H1 (cell line): ENCODE measurements at regions not wholly inside any gene's neighbourhood (a gene's known extent, or its start where the extent isn't known, plus 50 kb on each side); places are given as distances from the start of the nearest gene placed in this dataset.

ENCODE experiments used
- CTCF ChIA-PET: fragments of 300-600 bp; sonication (Branson Sonifier 250); formaldehyde crosslinking; loops from one replicate; lab custom pipeline; 2021; ENCODE audit not compliant: partially characterized antibody; lab: Charles Lee
- POLR2A ChIA-PET: fragments of 300-600 bp; sonication (Branson Sonifier 250); formaldehyde crosslinking; loops from one replicate; lab custom pipeline; 2021; ENCODE audit warnings: inconsistent platforms; ENCODE audit not compliant: partially characterized antibody; lab: Charles Lee
- DNase-seq, 2 experiments: peaks; one replicate each; pipeline versions ENCODE4 v3.0.0 to v3.0.0-alpha.2; 2010 to 2022; ENCODE audit warnings: low spot score in 2 of 2, low read depth in 1 of 2, mixed read lengths in 1 of 2
- FAIRE-seq: peaks from 2 replicates; lab custom pipeline; 2011; peaks lifted over from hg19 to GRCh38; lab: Jason Lieb, UNC
- H2AFZ ChIP-seq: 2 replicates; pipeline ENCODE4 v1.8.1; 2012; ENCODE audit warnings: low read length, inconsistent platforms
- H2AK5ac ChIP-seq: 2 replicates; pipeline ENCODE4 v1.6.1; 2013; ENCODE audit warnings: low read depth, low read length
- H2BK120ac ChIP-seq: replicated peaks from 2 replicates; pipeline ENCODE3; 2013; ENCODE audit warnings: low read depth, low read length, inconsistent platforms
- H2BK12ac ChIP-seq: 2 replicates; pipeline ENCODE4 v1.6.1; 2013; ENCODE audit warnings: low read depth, low read length
- H2BK15ac ChIP-seq: 2 replicates; pipeline ENCODE4 v1.6.1; 2013; ENCODE audit warnings: low read length
- H2BK20ac ChIP-seq: 2 replicates; pipeline ENCODE4 v1.6.1; 2013; ENCODE audit warnings: low read length
- H2BK5ac ChIP-seq: 2 replicates; pipeline ENCODE4 v1.6.1; 2013; ENCODE audit warnings: low read depth, low read length
- H3K14ac ChIP-seq: 2 replicates; pipeline ENCODE4 v1.6.1; 2013; ENCODE audit warnings: inconsistent platforms; ENCODE audit not compliant: insufficient read length
- H3K18ac ChIP-seq: 2 replicates; pipeline ENCODE4 v1.6.1; 2013; ENCODE audit warnings: low read length; ENCODE audit errors: extremely low read depth
- H3K23ac ChIP-seq: 2 replicates; pipeline ENCODE4 v1.6.1; 2013; ENCODE audit warnings: inconsistent platforms; ENCODE audit not compliant: insufficient read length
- H3K23me2 ChIP-seq: 2 replicates; pipeline ENCODE4 v1.6.1; 2013; ENCODE audit warnings: low read depth, low read length
- H3K27ac ChIP-seq: 2 replicates; pipeline ENCODE4 v1.6.1; 2011; ENCODE audit warnings: low read depth, low read length, inconsistent platforms
- H3K27me3 ChIP-seq, 4 experiments: replicated peaks in 1 of 4; 1 replicate in 1 of 4; 2 replicates in 3 of 4; pipeline versions ENCODE4 v1.6.1 to v1.8.1; 2011 to 2013; ENCODE audit warnings: low read length in 3 of 4, mild to moderate bottlenecking in 3 of 4, inconsistent platforms in 2 of 4, mixed read lengths in 2 of 4, moderate library complexity in 1 of 4; ENCODE audit not compliant: control insufficient read depth in 3 of 4, insufficient read depth in 3 of 4; ENCODE audit errors: extremely low read depth in 1 of 4
- H3K36me3 ChIP-seq, 4 experiments: 2 replicates each; pipeline versions ENCODE4 v1.6.1 to v1.8.1; 2011 to 2013; ENCODE audit warnings: mild to moderate bottlenecking in 4 of 4, low read length in 3 of 4, moderate library complexity in 2 of 4, control low read depth in 1 of 4, inconsistent platforms in 1 of 4; ENCODE audit not compliant: insufficient read depth in 4 of 4, control insufficient read depth in 2 of 4
- H3K4ac ChIP-seq: replicated peaks from 2 replicates; pipeline ENCODE3; 2013; ENCODE audit warnings: low read length, low read depth, mixed read lengths, inconsistent platforms; ENCODE audit not compliant: insufficient read length
- H3K4me1 ChIP-seq, 4 experiments: replicated peaks in 1 of 4; 1 replicate in 1 of 4; 2 replicates in 3 of 4; pipeline versions ENCODE4 v1.6.1 to v1.8.1; 2011 to 2013; ENCODE audit warnings: low read length in 3 of 4, inconsistent platforms in 2 of 4, mixed read lengths in 1 of 4; ENCODE audit not compliant: insufficient read depth in 4 of 4, control insufficient read depth in 3 of 4
- H3K4me2 ChIP-seq, 2 experiments: 2 replicates each; pipeline versions ENCODE4 v1.6.1 to v1.8.1; 2011 to 2013; ENCODE audit warnings: low read depth in 2 of 2, low read length in 2 of 2, control low read depth in 1 of 2, inconsistent platforms in 1 of 2, mild to moderate bottlenecking in 1 of 2; ENCODE audit not compliant: insufficient read depth in 1 of 2
- H3K4me3 ChIP-seq, 4 experiments: fragments of 200-600, 300-600 bp in 1 of 4; sonication (generic), shearing (Covaris generic), sonication (Bioruptor Twin) in 1 of 4; 2 replicates each; pipeline versions ENCODE4 v1.5.1 to v1.8.1; 2011 to 2016; ENCODE audit warnings: low read length in 4 of 4, low read depth in 3 of 4, control low read depth in 2 of 4, inconsistent platforms in 2 of 4, mild to moderate bottlenecking in 2 of 4, mixed read lengths in 1 of 4, moderate library complexity in 1 of 4; ENCODE audit not compliant: insufficient read depth in 2 of 4; ENCODE audit errors: extremely low read depth in 1 of 4
- H3K56ac ChIP-seq: replicated peaks from 2 replicates; pipeline ENCODE3; 2013; ENCODE audit warnings: low read depth, mild to moderate bottlenecking, mixed read lengths, low read length, inconsistent platforms; ENCODE audit not compliant: insufficient read length
- H3K79me1 ChIP-seq: 2 replicates; pipeline ENCODE4 v1.6.1; 2013; ENCODE audit warnings: low read depth, low read length, control low read depth
- H3K79me2 ChIP-seq, 2 experiments: 2 replicates each; pipeline versions ENCODE4 v1.6.1 to v1.8.1; 2012 to 2013; ENCODE audit warnings: low read length in 2 of 2, mild to moderate bottlenecking in 2 of 2, inconsistent platforms in 1 of 2; ENCODE audit not compliant: insufficient read depth in 2 of 2, control insufficient read depth in 1 of 2
- H3K9ac ChIP-seq, 4 experiments: replicated peaks in 1 of 4; 1 replicate in 1 of 4; 2 replicates in 3 of 4; pipeline versions ENCODE4 v1.6.1 to v1.8.1; 2011 to 2013; ENCODE audit warnings: low read depth in 3 of 4, low read length in 3 of 4, control low read depth in 2 of 4, mild to moderate bottlenecking in 2 of 4, moderate library complexity in 2 of 4, inconsistent platforms in 1 of 4; ENCODE audit errors: extremely low read depth in 1 of 4
- H3K9me3 ChIP-seq, 2 experiments: 2 replicates each; pipeline versions ENCODE4 v1.6.1 to v1.8.1; 2012 to 2013; ENCODE audit warnings: mild to moderate bottlenecking in 2 of 2, moderate library complexity in 2 of 2, control low read depth in 1 of 2, inconsistent platforms in 1 of 2, low read depth in 1 of 2, low read length in 1 of 2, mixed read lengths in 1 of 2; ENCODE audit not compliant: insufficient read depth in 2 of 2
- H4K20me1 ChIP-seq, 2 experiments: replicated peaks in 1 of 2; 2 replicates each; pipeline versions ENCODE3 to v1.8.1; 2011 to 2013; ENCODE audit warnings: inconsistent platforms in 2 of 2, low read length in 2 of 2, mild to moderate bottlenecking in 1 of 2; ENCODE audit not compliant: insufficient read depth in 2 of 2, control insufficient read depth in 1 of 2
- H4K5ac ChIP-seq: 2 replicates; pipeline ENCODE4 v1.6.1; 2013; ENCODE audit warnings: low read length, low read depth, mixed read lengths, inconsistent platforms; ENCODE audit not compliant: insufficient read length
- H4K8ac ChIP-seq: 2 replicates; pipeline ENCODE4 v1.8.0; 2013; ENCODE audit warnings: mild to moderate bottlenecking, moderate library complexity, low read length, inconsistent platforms; ENCODE audit not compliant: insufficient read depth; ENCODE audit errors: extremely low read depth
- H4K91ac ChIP-seq: replicated peaks from 2 replicates; pipeline ENCODE3; 2013; ENCODE audit warnings: low read length, mixed read lengths, inconsistent platforms; ENCODE audit not compliant: insufficient read length
- ASH2L ChIP-seq: fragments of 200-600, 300-600 bp; sonication (generic); IDR thresholded peaks from one replicate; pipeline ENCODE4 v1.7.1; 2017; ENCODE audit warnings: low read length
- CBX5 ChIP-seq: fragments of 300-800, 300-1000 bp; sonication (generic); IDR thresholded peaks from 2 replicates; pipeline ENCODE4 v1.7.1; 2016; ENCODE audit warnings: antibody characterized with exemption, low read length, low read depth
- CHD1 ChIP-seq: IDR thresholded peaks from 2 replicates; pipeline ENCODE4 v1.6.1; 2012; ENCODE audit warnings: low read depth, low read length, improper control_type of control experiment
- CREB1 ChIP-seq: IDR thresholded peaks from 2 replicates; pipeline ENCODE4 v1.6.1; 2012; ENCODE audit warnings: inconsistent platforms

- no peak overlapping the region for H3K18ac ChIP-seq
- H3K4me1 ChIP-seq, result no peaks in the 10 kb centered on the region
- no peak overlapping the region for H3K4me2 ChIP-seq
- H4K91ac ChIP-seq, result no peak overlapping the region
- H3K9me3 ChIP-seq, result no peaks in the 10 kb centered on the region
- H2BK120ac ChIP-seq, result no peak overlapping the region
- CTCF ChIA-PET, result no interaction called here
- H3K9ac ChIP-seq, result no peak overlapping the region
- DNase-seq (no peak), FAIRE-seq (no peak)
- POLR2A ChIA-PET, result no interaction called here
- no peak overlapping the region for H2BK15ac ChIP-seq
- H3K36me3 ChIP-seq, result no peaks in the 10 kb centered on the region
- no peak overlapping the region for H2BK20ac ChIP-seq
- no peak overlapping the region for H3K23ac ChIP-seq
- no peak overlapping the region for H4K5ac ChIP-seq
- H3K27ac ChIP-seq, result no peak overlapping the region
- no peak overlapping the region for H2AK5ac ChIP-seq
- H3K14ac ChIP-seq, result no peak overlapping the region
- H3K27me3 ChIP-seq, result no peaks in the 10 kb centered on the region
- H4K8ac ChIP-seq, result no peak overlapping the region
- no peaks in the 10 kb centered on the region for H4K20me1 ChIP-seq
- H3K79me1 ChIP-seq, result no peaks in the 10 kb centered on the region
- no peak overlapping the region for H2BK5ac ChIP-seq
- H3K4ac ChIP-seq, result no peak overlapping the region
- no peaks in the 10 kb centered on the region for H3K23me2 ChIP-seq
- H3K79me2 ChIP-seq, result no peaks in the 10 kb centered on the region
- H3K4me3 ChIP-seq, result no peak overlapping the region
- H2BK12ac ChIP-seq, result no peak overlapping the region
- no peak overlapping the region for H3K56ac ChIP-seq
- H2AFZ ChIP-seq, result no peak overlapping the region
- TF ChIP-seq CREB1, result no peak
- no peak for TF ChIP-seq ASH2L
- no peak for TF ChIP-seq CBX5
- TF ChIP-seq CHD1, result no peak
These were observed 95.4 kb downstream of the VCX2 start for GRCh38 chrX:8075636-8076035.
